Cardiac muscle cell (in vitro differentiated cells and primary cell): ENCODE measurements at regions not wholly inside any gene's neighbourhood (a gene's known extent, or its start where the extent isn't known, plus 50 kb on each side); places are given as distances from the start of the nearest gene placed in this dataset.

Experiments used
- DNase-seq, 2 donors: peaks; one replicate each; pipeline versions ENCODE4 v3.0.0 to v3.0.0-alpha.2; 2010 to 2017; ENCODE audit warnings: low read depth in 1 of 2, low spot score in 1 of 2
- H3K27ac ChIP-seq: fragments of 200-600 bp; sonication (generic); 2 replicates; pipeline ENCODE4 v1.5.1; 2016
- H3K27me3 ChIP-seq: fragments of 200-600 bp; sonication (generic); 2 replicates; pipeline ENCODE4 v1.6.0; 2016; ENCODE audit warnings: control low read depth
- H3K36me3 ChIP-seq: fragments of 200-600 bp; sonication (generic); 2 replicates; pipeline ENCODE4 v1.5.1; 2016; ENCODE audit warnings: control low read depth
- H3K4me1 ChIP-seq: fragments of 200-600 bp; sonication (generic); 2 replicates; pipeline ENCODE4 v1.8.1; 2017; ENCODE audit warnings: low read depth, mild to moderate bottlenecking, mixed run types
- H3K4me3 ChIP-seq: fragments of 200-600 bp; sonication (generic); 2 replicates; pipeline ENCODE4 v1.5.1; 2016; ENCODE audit warnings: mild to moderate bottlenecking
- H3K9me3 ChIP-seq: fragments of 200-600 bp; sonication (generic); 2 replicates; pipeline ENCODE4 v1.5.1; 2017; ENCODE audit warnings: low read depth, mild to moderate bottlenecking, control low read depth
- CTCF ChIP-seq: IDR thresholded peaks from 2 replicates; pipeline ENCODE4 v1.5.1; 2012; ENCODE audit warnings: low read depth, mild to moderate bottlenecking, low read length

- no peak for DNase-seq
- no peak overlapping the region for H3K4me3 ChIP-seq
- H3K36me3 ChIP-seq = no peaks in the 10 kb centered on the region
- H3K27me3 ChIP-seq = no peaks in the 10 kb centered on the region
- no peaks in the 10 kb centered on the region for H3K9me3 ChIP-seq
- TF ChIP-seq CTCF = no peak
- H3K27ac ChIP-seq = no peak overlapping the region
- H3K4me1 ChIP-seq = no peaks in the 10 kb centered on the region
Observed at GRCh38 chr15:39315206-39315850, 265.6 kb upstream of the THBS1 start.

GRCh38 chr15:39317225-39317624 is 263.7 kb upstream of the THBS1 start:
- no peaks in the 10 kb centered on the region for H3K27me3 ChIP-seq
- no peak for DNase-seq
- no peak for TF ChIP-seq CTCF
- H3K4me1 ChIP-seq = no peaks in the 10 kb centered on the region
- H3K4me3 ChIP-seq = no peak overlapping the region
- H3K36me3 ChIP-seq = no peaks in the 10 kb centered on the region
- no peak overlapping the region for H3K27ac ChIP-seq
- H3K9me3 ChIP-seq = no peaks in the 10 kb centered on the region

GRCh38 chr15:39318231-39318630 is 262.6 kb upstream of the THBS1 start:
- Histone ChIP-seq H3K4me1 (no peaks in the 10 kb centered on the region), H3K9me3 (no peaks in the 10 kb centered on the region), H3K27ac (no peak overlapping the region), H3K4me3 (no peak overlapping the region), H3K27me3 (no peaks in the 10 kb centered on the region), H3K36me3 (no peaks in the 10 kb centered on the region)
- TF ChIP-seq CTCF = no peak
- DNase-seq = no peak

- H3K4me1 ChIP-seq = no peaks in the 10 kb centered on the region
- DNase-seq = no peak
- no peaks in the 10 kb centered on the region for H3K9me3 ChIP-seq
- H3K27me3 ChIP-seq = no peaks in the 10 kb centered on the region
- TF ChIP-seq CTCF = no peak
- no peaks in the 10 kb centered on the region for H3K36me3 ChIP-seq
- H3K27ac ChIP-seq = no peak overlapping the region
- H3K4me3 ChIP-seq = no peak overlapping the region
Observed at GRCh38 chr15:39320355-39320754, 260.5 kb upstream of the THBS1 start.

GRCh38 chr15:39320886-39321285 is 260.0 kb upstream of the THBS1 start:
- H3K4me3 ChIP-seq = no peak overlapping the region
- no peak overlapping the region for H3K27ac ChIP-seq
- no peaks in the 10 kb centered on the region for H3K4me1 ChIP-seq
- H3K9me3 ChIP-seq = no peaks in the 10 kb centered on the region
- no peaks in the 10 kb centered on the region for H3K27me3 ChIP-seq
- no peaks in the 10 kb centered on the region for H3K36me3 ChIP-seq
- no peak for DNase-seq
- TF ChIP-seq CTCF = no peak
